Right lobe of liver (tissue), 4 donors: ENCODE measurements at regions not wholly inside any gene's neighbourhood (a gene's known extent, or its start where the extent isn't known, plus 50 kb on each side); places are given as distances from the start of the nearest gene placed in this dataset.

Experiments
- POLR2A ChIP-seq: fragments of 450-650 bp; IDR thresholded peaks from one replicate; pipeline ENCODE4 v1.6.1; 2017; ENCODE audit warnings: antibody characterized with exemption, mild to moderate bottlenecking
- TF ChIP-seq, protein P1 (sequence below), 4 donors: fragments of 200-600 bp in 3 of 4; fragments of 450-650 bp in 1 of 4; IDR thresholded peaks; one replicate each; pipeline versions ENCODE4 v1.5.1 to v1.8.0; 2016 to 2022; ENCODE audit warnings: antibody characterized with exemption in 4 of 4, mild to moderate bottlenecking in 2 of 4
- donor health status: DM: no; HTN: no; CAD: no.
- donor health status: DM: no; HTN: no; CAD: no.
- donor health status: DM: no; HTN: yes; CAD: no.

DNA sequence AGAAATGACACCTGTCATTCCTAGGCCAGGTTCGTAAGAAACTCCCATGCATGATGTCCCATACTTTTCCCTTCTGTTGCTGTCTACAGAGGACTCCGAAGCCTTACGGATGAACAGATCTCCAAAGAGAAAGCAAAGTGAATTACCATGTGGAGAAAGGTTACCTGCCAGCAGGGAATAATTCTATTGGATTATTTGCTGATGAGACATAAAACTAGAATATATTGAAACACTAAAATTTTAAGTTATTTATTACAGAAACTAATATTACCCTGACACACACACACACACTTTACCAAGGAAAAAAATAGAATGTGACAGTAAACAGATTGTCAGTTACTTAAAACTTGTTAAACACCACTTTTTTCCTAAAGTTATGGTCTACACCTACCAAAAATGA, 452.7 kb upstream of the DAB2 start:
- TF ChIP-seq, protein P1, sequence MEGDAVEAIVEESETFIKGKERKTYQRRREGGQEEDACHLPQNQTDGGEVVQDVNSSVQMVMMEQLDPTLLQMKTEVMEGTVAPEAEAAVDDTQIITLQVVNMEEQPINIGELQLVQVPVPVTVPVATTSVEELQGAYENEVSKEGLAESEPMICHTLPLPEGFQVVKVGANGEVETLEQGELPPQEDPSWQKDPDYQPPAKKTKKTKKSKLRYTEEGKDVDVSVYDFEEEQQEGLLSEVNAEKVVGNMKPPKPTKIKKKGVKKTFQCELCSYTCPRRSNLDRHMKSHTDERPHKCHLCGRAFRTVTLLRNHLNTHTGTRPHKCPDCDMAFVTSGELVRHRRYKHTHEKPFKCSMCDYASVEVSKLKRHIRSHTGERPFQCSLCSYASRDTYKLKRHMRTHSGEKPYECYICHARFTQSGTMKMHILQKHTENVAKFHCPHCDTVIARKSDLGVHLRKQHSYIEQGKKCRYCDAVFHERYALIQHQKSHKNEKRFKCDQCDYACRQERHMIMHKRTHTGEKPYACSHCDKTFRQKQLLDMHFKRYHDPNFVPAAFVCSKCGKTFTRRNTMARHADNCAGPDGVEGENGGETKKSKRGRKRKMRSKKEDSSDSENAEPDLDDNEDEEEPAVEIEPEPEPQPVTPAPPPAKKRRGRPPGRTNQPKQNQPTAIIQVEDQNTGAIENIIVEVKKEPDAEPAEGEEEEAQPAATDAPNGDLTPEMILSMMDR (IDR thresholded peaks at IDR 0.05), result no peak
- no peak for TF ChIP-seq POLR2A
